NCI-H2107 (cell line): ENCODE measurements at regions not wholly inside any gene's neighbourhood (a gene's known extent, or its start where the extent isn't known, plus 50 kb on each side); places are given as distances from the start of the nearest gene placed in this dataset.
"Not testable (repeated sequence)": the region's sequence is repeated elsewhere in the genome, so short reads cannot be mapped to it uniquely, and the experiment has no call there.

Experiments
- DNase-seq: peaks from one replicate; lab custom pipeline; 2025; lab: John Stamatoyannopoulos, UW

DNA sequence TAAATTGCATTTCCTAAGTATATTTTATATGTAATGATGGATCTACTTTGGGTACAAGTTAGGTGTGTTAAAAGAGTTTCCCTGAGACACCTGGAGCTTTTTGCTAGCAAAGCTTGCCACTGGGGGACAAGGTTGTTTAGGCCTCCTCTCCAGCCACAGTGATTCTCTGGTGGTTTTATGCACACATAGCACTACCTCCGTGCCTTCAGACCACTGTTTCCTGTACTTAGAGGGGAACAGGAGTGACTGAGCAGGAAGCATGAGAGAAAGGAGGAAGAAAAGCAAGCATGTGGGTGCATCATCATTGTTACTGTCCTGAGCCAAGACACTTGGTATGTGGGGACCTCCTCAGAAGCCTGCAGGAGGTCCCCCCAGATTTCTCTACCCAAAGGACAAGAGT, 272.1 kb downstream of the RASEF start:
- no peak for DNase-seq

- no peak for DNase-seq
Measured at GRCh38 chr9:82791692-82792091, 271.2 kb downstream of the RASEF start.

DNA sequence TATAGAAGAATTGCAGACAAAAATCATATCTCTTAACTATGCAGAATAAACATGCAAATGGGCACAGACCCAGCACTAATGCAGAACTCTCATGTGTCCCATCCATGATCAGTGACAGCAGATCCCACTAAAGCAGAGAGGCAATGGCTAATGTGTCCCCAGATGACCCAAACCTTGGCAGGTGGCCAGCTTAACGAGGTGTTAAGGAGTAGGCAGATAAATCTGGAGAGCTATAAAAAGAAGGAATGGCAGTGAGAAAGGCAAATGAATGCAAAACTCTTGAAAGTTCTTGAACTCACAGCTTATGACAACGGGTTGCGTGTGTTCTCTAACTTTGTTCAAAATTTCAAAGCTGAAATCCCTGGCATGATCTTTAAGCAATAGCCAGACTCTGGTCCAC, 265.4 kb downstream of the RASEF start:
- no peak for DNase-seq

DNA sequence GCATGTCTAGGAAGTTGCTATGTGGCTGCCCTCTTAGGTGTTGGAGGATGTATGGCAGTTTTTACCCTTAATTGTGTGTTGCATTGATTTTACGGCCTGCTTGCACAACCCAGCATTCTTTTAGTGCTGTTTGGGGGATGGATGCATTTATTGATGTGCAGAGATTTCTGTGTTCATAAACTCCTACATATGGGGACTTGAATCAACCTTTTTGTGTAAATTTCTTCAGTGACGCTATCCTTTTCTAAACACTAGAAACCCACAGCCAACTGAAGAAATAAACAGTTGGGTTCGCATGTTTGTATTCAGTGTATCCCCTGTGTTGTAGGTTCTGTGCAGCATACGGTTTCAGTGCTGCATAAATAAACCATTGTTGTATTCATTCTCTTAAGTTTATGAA, 263.7 kb downstream of the RASEF start:
- DNase-seq = no peak

GRCh38 chr9:82805027-82805426, 257.9 kb downstream of the RASEF start:
- no peak for DNase-seq

DNA sequence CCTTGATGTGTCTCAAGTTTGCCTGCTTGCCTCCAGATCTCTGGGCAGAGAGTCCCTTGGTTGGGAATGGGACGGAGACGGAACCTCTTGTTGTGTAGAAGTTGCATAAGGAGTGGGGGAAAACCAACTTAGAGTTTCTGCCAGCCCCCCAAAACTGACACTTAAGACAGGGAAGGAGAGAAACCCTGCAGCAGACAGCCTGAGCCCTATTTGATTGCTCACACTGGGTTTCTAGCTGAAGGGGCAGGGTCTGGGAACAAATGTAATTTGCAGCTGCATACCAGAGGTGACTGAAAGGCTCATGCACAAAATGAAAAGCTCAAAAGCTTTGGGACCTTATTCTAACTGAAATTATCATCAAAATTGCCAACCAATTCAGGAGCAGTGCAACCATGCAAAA, 254.5 kb downstream of the RASEF start:
- DNase-seq = no peak

DNA sequence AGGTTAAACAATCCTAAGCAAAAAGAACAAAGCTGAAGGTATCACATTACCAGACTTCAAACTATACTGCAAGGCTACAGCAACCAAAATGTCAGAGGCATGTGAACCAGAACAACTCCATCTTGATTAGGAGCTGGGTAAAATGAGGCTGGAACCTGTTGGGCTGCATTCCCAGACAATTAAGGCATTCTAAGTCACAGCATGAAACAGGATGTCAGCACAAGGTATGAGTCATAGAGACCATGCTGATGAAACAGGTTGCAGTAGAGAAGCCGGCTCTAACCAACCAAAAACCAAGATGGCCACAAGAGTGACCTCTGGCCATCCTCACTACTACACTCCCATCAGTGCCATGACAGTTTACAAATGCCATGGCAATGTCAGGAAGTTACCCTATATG, 252.0 kb downstream of the RASEF start:
- no peak for DNase-seq

DNA sequence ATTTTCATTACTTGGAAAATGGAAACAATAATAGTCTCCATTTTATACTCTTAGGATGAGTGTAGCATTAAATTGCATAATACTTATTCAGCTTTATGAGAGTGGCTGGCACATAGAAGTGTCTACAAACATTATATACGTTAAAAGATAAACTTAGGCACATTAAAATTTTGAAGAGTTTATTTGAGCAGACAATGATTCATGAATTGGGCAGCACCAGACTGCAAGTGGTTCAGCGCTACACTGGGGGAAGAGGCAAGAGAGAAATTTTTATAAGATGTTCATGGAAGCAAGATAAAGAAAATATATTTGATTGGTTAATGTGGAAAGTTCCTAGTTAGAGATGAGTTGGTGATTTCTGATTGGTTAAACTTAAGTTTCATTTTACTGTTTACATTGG, 243.7 kb downstream of the RASEF start:
- no peak for DNase-seq

- DNase-seq = no peak
Measured at GRCh38 chr9:82820186-82820585, 242.8 kb downstream of the RASEF start.

- DNase-seq = no peak
Measured at GRCh38 chr9:82829818-82830217, 233.1 kb downstream of the RASEF start.

DNA sequence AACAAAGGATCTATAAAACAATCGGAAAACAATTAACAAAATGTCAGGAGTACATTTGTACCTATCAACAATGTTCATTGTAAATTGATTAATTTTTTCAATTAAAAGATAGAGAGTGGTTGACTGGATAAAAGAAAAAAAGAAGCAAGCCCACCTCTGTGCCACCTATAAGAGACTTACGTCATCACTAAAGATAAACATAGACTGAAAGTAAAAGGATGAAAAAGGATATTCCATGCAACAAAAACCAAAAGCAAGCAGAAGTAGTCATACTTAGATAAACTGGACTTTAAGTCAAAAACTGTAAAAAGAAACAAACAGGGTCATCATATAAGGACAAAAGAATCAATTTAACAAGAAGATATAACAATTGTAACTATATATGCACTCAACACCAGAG, 197.4 kb downstream of the RASEF start:
- no peak for DNase-seq

- no peak for DNase-seq
Measured at GRCh38 chr9:82880336-82881050, 182.4 kb downstream of the RASEF start.

GRCh38 chr9:82882138-82882537, 180.8 kb downstream of the RASEF start:
- no peak for DNase-seq

DNA sequence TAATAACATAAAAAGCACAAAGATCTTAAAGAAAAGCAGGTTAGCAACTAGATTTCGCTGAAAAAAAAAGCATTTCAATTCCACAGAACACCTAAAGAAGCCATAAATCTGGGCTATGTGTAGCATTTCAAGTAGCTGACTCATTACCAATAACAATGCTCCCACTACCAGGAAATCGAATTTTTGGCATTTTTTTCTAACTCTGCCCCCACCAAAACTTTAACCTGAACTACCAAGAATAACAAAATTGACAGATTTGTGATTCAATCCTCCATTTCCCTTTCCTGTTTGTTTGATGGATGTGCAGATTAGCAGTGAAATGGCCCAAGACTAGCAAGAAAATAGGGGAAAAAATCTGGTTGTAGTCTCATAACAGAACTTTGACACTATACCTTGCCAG, 180.2 kb downstream of the RASEF start:
- no peak for DNase-seq

DNA sequence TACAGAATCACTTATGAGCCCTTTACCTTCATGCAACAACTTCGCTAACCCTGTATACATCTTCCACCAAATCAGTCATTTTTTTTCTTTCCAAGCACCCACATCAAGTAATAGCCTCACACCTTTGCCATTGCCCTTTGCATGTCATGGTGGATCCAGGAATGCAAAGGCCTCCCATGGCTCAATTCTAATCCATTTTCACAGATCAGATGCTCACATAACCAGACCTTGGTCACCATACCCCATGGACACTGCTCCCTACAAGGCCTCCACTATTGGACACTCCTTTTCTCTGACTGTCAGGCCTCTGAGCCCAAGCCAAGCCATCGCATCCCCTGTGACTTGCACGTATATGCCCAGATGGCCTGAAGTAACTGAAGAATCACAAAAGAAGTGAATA, 179.5 kb downstream of the RASEF start:
- no peak for DNase-seq

GRCh38 chr9:82883974-82884373, 179.0 kb downstream of the RASEF start:
- DNase-seq = not testable (repeated sequence)

DNA sequence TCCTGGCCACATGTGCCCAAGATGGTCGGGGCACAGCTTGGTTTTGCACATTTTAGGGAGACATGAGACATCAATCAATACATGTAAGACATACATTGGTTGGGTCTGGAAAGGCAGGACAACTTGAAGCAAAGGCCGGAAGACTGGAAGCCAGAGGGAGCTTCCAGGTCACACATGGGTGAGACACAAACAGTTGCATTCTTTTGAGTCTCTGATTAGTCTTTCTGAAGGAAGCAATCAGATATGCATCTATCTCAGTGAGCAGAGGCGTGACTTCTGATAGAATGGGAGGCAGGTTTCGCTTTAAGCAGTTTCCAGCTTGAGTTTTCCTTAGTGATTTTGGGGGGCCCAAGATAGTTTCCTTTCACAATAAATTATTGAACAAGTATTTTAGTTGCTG, 172.5 kb downstream of the RASEF start:
- DNase-seq = no peak

- DNase-seq = no peak
Measured at GRCh38 chr9:82890865-82891264, 172.1 kb downstream of the RASEF start.

GRCh38 chr9:82891321-82891720, 171.6 kb downstream of the RASEF start:
- DNase-seq = no peak

GRCh38 chr9:82893549-82893948, 169.4 kb downstream of the RASEF start:
- DNase-seq = no peak

GRCh38 chr9:82894548-82894947, 168.4 kb downstream of the RASEF start:
- DNase-seq = no peak

GRCh38 chr9:82894961-82895821, 167.8 kb downstream of the RASEF start:
- no peak for DNase-seq

GRCh38 chr9:82895822-82896110, 167.2 kb downstream of the RASEF start:
- DNase-seq = no peak

- DNase-seq = no peak
Measured at GRCh38 chr9:82903503-82903902, 159.4 kb downstream of the RASEF start.
